Fibroblast of lung (primary cell): ENCODE measurements at regions not wholly inside any gene's neighbourhood (a gene's known extent, or its start where the extent isn't known, plus 50 kb on each side); places are given as distances from the start of the nearest gene placed in this dataset.
"Not testable (repeated sequence)": the region's sequence is repeated elsewhere in the genome, so short reads cannot be mapped to it uniquely, and the experiment has no call there.

Experiments used
- EZH2 ChIP-seq: IDR thresholded peaks from 2 replicates; pipeline ENCODE4 v1.5.1; 2012; ENCODE audit warnings: low read length, control low read depth, mild to moderate bottlenecking; ENCODE audit errors: missing control alignments
- TF ChIP-seq, protein P1 (sequence below), 2 donors: IDR thresholded peaks in 1 of 2; conservative IDR thresholded peaks in 1 of 2; 1 replicate in 1 of 2; 2 replicates in 1 of 2; pipeline ENCODE4 v1.5.1; 2011 to 2012; ENCODE audit warnings: low read length in 2 of 2, control low read depth in 1 of 2, inconsistent platforms in 1 of 2, low read depth in 1 of 2, mild to moderate bottlenecking in 1 of 2

DNA sequence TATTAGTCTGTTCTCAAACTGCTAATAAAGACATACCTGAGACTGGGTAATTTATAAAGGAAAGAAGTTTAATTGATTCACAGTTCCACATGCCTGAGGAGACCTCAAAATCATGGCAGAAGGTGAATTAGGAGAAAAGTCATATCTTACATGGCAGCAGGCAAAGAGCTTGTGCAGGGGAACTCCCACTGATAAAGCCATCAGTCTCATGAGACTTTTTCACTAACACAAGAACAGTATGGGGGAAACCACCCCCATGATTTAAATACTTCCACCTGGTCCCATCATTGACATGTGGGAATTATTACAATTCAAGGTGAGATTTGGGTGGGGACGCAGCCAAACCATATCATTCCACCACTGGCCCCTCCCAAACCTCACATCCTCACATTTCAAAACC, 166.8 kb downstream of the TENT5A start:
- TF ChIP-seq, protein P1, sequence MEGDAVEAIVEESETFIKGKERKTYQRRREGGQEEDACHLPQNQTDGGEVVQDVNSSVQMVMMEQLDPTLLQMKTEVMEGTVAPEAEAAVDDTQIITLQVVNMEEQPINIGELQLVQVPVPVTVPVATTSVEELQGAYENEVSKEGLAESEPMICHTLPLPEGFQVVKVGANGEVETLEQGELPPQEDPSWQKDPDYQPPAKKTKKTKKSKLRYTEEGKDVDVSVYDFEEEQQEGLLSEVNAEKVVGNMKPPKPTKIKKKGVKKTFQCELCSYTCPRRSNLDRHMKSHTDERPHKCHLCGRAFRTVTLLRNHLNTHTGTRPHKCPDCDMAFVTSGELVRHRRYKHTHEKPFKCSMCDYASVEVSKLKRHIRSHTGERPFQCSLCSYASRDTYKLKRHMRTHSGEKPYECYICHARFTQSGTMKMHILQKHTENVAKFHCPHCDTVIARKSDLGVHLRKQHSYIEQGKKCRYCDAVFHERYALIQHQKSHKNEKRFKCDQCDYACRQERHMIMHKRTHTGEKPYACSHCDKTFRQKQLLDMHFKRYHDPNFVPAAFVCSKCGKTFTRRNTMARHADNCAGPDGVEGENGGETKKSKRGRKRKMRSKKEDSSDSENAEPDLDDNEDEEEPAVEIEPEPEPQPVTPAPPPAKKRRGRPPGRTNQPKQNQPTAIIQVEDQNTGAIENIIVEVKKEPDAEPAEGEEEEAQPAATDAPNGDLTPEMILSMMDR (conservative IDR thresholded peaks at IDR 0.05 in 1 of 2, IDR thresholded peaks at IDR 0.05 in 1 of 2; ENCODE audit: low read depth in 1 of 2, low read length in 2 of 2) = not testable (repeated sequence)
- not testable (repeated sequence) for TF ChIP-seq EZH2
